ENCODE measurements at regions not wholly inside any gene's neighbourhood (a gene's known extent, or its start where the extent isn't known, plus 50 kb on each side); places are given as distances from the start of the nearest gene placed in this dataset.

- no peak for DNase-seq (ENCODE audit: low read depth)
- TF ChIP-seq CTCF (IDR thresholded peaks at IDR 0.05; ENCODE audit: low read length, missing control alignments): no peak
- H3K4me3 ChIP-seq (replicated peaks; ENCODE audit: low read depth, low read length): no peak overlapping the region
Measured at GRCh38 chr12:97169889-97170567, 263.0 kb downstream of the NEDD1 start.

- no peak for DNase-seq (ENCODE audit: low read depth)
- TF ChIP-seq CTCF (IDR thresholded peaks at IDR 0.05; ENCODE audit: low read length, missing control alignments): no peak
- no peak overlapping the region for H3K4me3 ChIP-seq (replicated peaks; ENCODE audit: low read depth, low read length)
Measured at GRCh38 chr12:97173688-97174410, 266.8 kb downstream of the NEDD1 start.

- TF ChIP-seq CTCF (IDR thresholded peaks at IDR 0.05; ENCODE audit: low read length, missing control alignments): no peak
- no peak for DNase-seq (ENCODE audit: low read depth)
- H3K4me3 ChIP-seq (replicated peaks; ENCODE audit: low read depth, low read length): no peak overlapping the region
Measured at GRCh38 chr12:97177481-97177880, 270.4 kb downstream of the NEDD1 start.

- no peak for TF ChIP-seq CTCF (IDR thresholded peaks at IDR 0.05; ENCODE audit: low read length, missing control alignments)
- no peak for DNase-seq (ENCODE audit: low read depth)
- no peak overlapping the region for H3K4me3 ChIP-seq (replicated peaks; ENCODE audit: low read depth, low read length)
Measured at GRCh38 chr12:97181571-97182265, 274.7 kb downstream of the NEDD1 start.

GRCh38 chr12:97182769-97183168, 275.7 kb downstream of the NEDD1 start:
- no peak overlapping the region for H3K4me3 ChIP-seq (replicated peaks; ENCODE audit: low read depth, low read length)
- TF ChIP-seq CTCF (IDR thresholded peaks at IDR 0.05; ENCODE audit: low read length, missing control alignments): no peak
- no peak for DNase-seq (ENCODE audit: low read depth)

- no peak for DNase-seq (ENCODE audit: low read depth)
- H3K4me3 ChIP-seq (replicated peaks; ENCODE audit: low read depth, low read length): no peak overlapping the region
- no peak for TF ChIP-seq CTCF (IDR thresholded peaks at IDR 0.05; ENCODE audit: low read length, missing control alignments)
Measured at GRCh38 chr12:97184127-97184773, 277.2 kb downstream of the NEDD1 start.

All from fibroblast of pulmonary artery (primary cell).